HG02571 (cell line): ENCODE measurements at regions not wholly inside any gene's neighbourhood (a gene's known extent, or its start where the extent isn't known, plus 50 kb on each side); places are given as distances from the start of the nearest gene placed in this dataset.
"Not testable (repeated sequence)": the region's sequence is repeated elsewhere in the genome, so short reads cannot be mapped to it uniquely, and the experiment has no call there.

Experiments
- ATAC-seq: cut with Tn5 transposase; IDR thresholded peaks from one replicate; pipeline ENCODE4 v1.9.1; 2021; ENCODE audit warnings: mild to moderate bottlenecking, moderate library complexity; ENCODE audit not compliant: unreplicated experiment

GRCh38 chr3:88283242-88283592 is 133.5 kb downstream of the C3orf38 start:
- ATAC-seq, result no peak

GRCh38 chr3:88291486-88291885 is 141.7 kb downstream of the C3orf38 start:
- ATAC-seq, result no peak

- ATAC-seq, result no peak
Measured at GRCh38 chr3:88298189-88298588, 148.4 kb downstream of the C3orf38 start.

GRCh38 chr3:88301273-88301995 is 151.7 kb downstream of the C3orf38 start:
- ATAC-seq, result no peak

GRCh38 chr3:88301996-88302393 is 152.2 kb downstream of the C3orf38 start:
- ATAC-seq, result no peak

- not testable (repeated sequence) for ATAC-seq
Measured at GRCh38 chr3:88303331-88303904, 153.7 kb downstream of the C3orf38 start.

GRCh38 chr3:88307666-88308065 is 157.9 kb downstream of the C3orf38 start:
- ATAC-seq, result no peak

- ATAC-seq, result no peak
Measured at GRCh38 chr3:88311826-88312225, 162.1 kb downstream of the C3orf38 start.

GRCh38 chr3:88312256-88312655 is 162.5 kb downstream of the C3orf38 start:
- no peak for ATAC-seq

GRCh38 chr3:88318067-88318466 is 168.3 kb downstream of the C3orf38 start:
- ATAC-seq, result no peak

- no peak for ATAC-seq
Measured at GRCh38 chr3:88321363-88322050, 171.7 kb downstream of the C3orf38 start.

- ATAC-seq, result no peak
Measured at GRCh38 chr3:88324788-88325187, 175.0 kb downstream of the C3orf38 start.

- ATAC-seq, result no peak
Measured at GRCh38 chr3:88334187-88334868, 184.6 kb downstream of the C3orf38 start.

- no peak for ATAC-seq
Measured at GRCh38 chr3:88336894-88337293, 187.1 kb downstream of the C3orf38 start.

- no peak for ATAC-seq
Measured at GRCh38 chr3:88343264-88343663, 193.5 kb downstream of the C3orf38 start.

- ATAC-seq, result no peak
Measured at GRCh38 chr3:88346643-88347042, 196.9 kb downstream of the C3orf38 start.

GRCh38 chr3:88362428-88362827 is 212.7 kb downstream of the C3orf38 start:
- ATAC-seq, result no peak

GRCh38 chr3:88364926-88365325 is 215.2 kb downstream of the C3orf38 start:
- ATAC-seq, result no peak

GRCh38 chr3:88369337-88369736 is 219.6 kb downstream of the C3orf38 start:
- no peak for ATAC-seq

GRCh38 chr3:88369767-88370166 is 220.0 kb downstream of the C3orf38 start:
- ATAC-seq, result no peak

GRCh38 chr3:88385090-88385489 is 235.3 kb downstream of the C3orf38 start:
- no peak for ATAC-seq

- no peak for ATAC-seq
Measured at GRCh38 chr3:88398581-88398980, 248.8 kb downstream of the C3orf38 start.
